Mammary epithelial cell (primary cell): ENCODE measurements at regions not wholly inside any gene's neighbourhood (a gene's known extent, or its start where the extent isn't known, plus 50 kb on each side); places are given as distances from the start of the nearest gene placed in this dataset.

Source experiments
- CTCF ChIP-seq, 2 donors: IDR thresholded peaks in 1 of 2; conservative IDR thresholded peaks in 1 of 2; 2 replicates each; pipeline ENCODE4 v1.5.1; 2011 to 2012; ENCODE audit warnings: inconsistent platforms in 2 of 2, low read length in 2 of 2, mild to moderate bottlenecking in 2 of 2, control low read depth in 1 of 2, low read depth in 1 of 2; ENCODE audit not compliant: insufficient read depth in 1 of 2; ENCODE audit errors: extremely low read depth in 1 of 2
- EZH2 ChIP-seq: IDR thresholded peaks from 2 replicates; pipeline ENCODE4 v1.6.1; 2012; ENCODE audit warnings: low read length, inconsistent platforms, borderline replicate concordance

- TF ChIP-seq CTCF (conservative IDR thresholded peaks at IDR 0.05 in 1 of 2, IDR thresholded peaks at IDR 0.05 in 1 of 2; ENCODE audit: extremely low read depth in 1 of 2, insufficient read depth in 1 of 2, low read depth in 1 of 2, low read length in 2 of 2) (no peak), EZH2 (no peak)
Measured at GRCh38 chr11:121936781-121937447, 179.1 kb downstream of the BLID start.
